SU-DHL-6 (cell line): ENCODE measurements at regions not wholly inside any gene's neighbourhood (a gene's known extent, or its start where the extent isn't known, plus 50 kb on each side); places are given as distances from the start of the nearest gene placed in this dataset.

Source experiments
- H2AFZ ChIP-seq: fragments of 200-600 bp; sonication (generic); 2 replicates; pipeline ENCODE4 v1.6.1; 2014; ENCODE audit warnings: low read depth, mild to moderate bottlenecking, moderate library complexity, mixed read lengths, antibody characterized with exemption, low read length; ENCODE audit not compliant: severe bottlenecking
- H3F3A ChIP-seq: fragments of 200-600 bp; shearing (Covaris generic); 2 replicates; pipeline ENCODE4 v1.6.0; 2016; ENCODE audit warnings: antibody characterized with exemption, mild to moderate bottlenecking; ENCODE audit not compliant: insufficient read depth
- H3K27ac ChIP-seq: fragments of 200-600 bp; sonication (generic); 2 replicates; pipeline ENCODE4 v1.5.1; 2016; ENCODE audit warnings: low read depth, mild to moderate bottlenecking, low read length, moderate library complexity, mixed read lengths
- H3K27me3 ChIP-seq: fragments of 200-600 bp; sonication (generic), shearing (Covaris generic); 2 replicates; pipeline ENCODE4 v1.6.0; 2014; ENCODE audit warnings: mild to moderate bottlenecking, low read length
- H3K36me3 ChIP-seq: fragments of 200-600 bp; sonication (generic); 2 replicates; pipeline ENCODE4 v1.6.1; 2014; ENCODE audit warnings: mild to moderate bottlenecking, low read length, mixed read lengths
- H3K4me2 ChIP-seq: fragments of 300-600, 200-600 bp; shearing (Covaris generic), sonication (generic); 2 replicates; pipeline ENCODE4 v1.6.0; 2014; ENCODE audit warnings: low read length, low read depth, mild to moderate bottlenecking; ENCODE audit not compliant: poor library complexity, severe bottlenecking
- H3K4me3 ChIP-seq: fragments of 200-600 bp; sonication (generic); 2 replicates; pipeline ENCODE4 v1.5.1; 2014; ENCODE audit warnings: antibody characterized with exemption, low read length, mild to moderate bottlenecking, mixed read lengths; ENCODE audit not compliant: insufficient read depth, poor library complexity, severe bottlenecking
- H3K79me2 ChIP-seq: fragments of 200-600 bp; sonication (generic); 2 replicates; pipeline ENCODE4 v1.6.1; 2014; ENCODE audit warnings: mild to moderate bottlenecking, low read length, moderate library complexity; ENCODE audit not compliant: insufficient read depth
- H3K9ac ChIP-seq: fragments of 200-600 bp; sonication (generic); 2 replicates; pipeline ENCODE4 v1.7.0; 2014; ENCODE audit warnings: mild to moderate bottlenecking, low read length
- H3K9me2 ChIP-seq: fragments of 200-600 bp; sonication (generic); replicated peaks from 2 replicates; pipeline ENCODE4 v1.6.1; 2014; ENCODE audit warnings: low read length; ENCODE audit not compliant: insufficient read depth
- H3K9me3 ChIP-seq: fragments of 200-600 bp; sonication (generic); 2 replicates; pipeline ENCODE4 v1.6.1; 2014; ENCODE audit warnings: low read length, mixed read lengths; ENCODE audit not compliant: insufficient read depth
- H4K20me1 ChIP-seq: fragments of 200-600 bp; sonication (generic); 2 replicates; pipeline ENCODE4 v1.6.1; 2014; ENCODE audit warnings: low read depth, mild to moderate bottlenecking, antibody characterized with exemption, low read length, moderate library complexity, mixed read lengths
- EZH2phosphoT487 ChIP-seq: fragments of 200-600 bp; sonication (generic), shearing (Covaris generic); conservative IDR thresholded peaks from 2 replicates; pipeline ENCODE4 v1.6.1; 2018; ENCODE audit warnings: mild to moderate bottlenecking, antibody characterized with exemption, low read length, moderate library complexity, mixed read lengths
- TF ChIP-seq, protein P1 (sequence below): fragments of 200-600 bp; sonication (generic); IDR thresholded peaks from one replicate; pipeline ENCODE4 v1.5.1; 2017; ENCODE audit warnings: antibody characterized with exemption, mild to moderate bottlenecking, low read length, moderate library complexity; ENCODE audit not compliant: insufficient read depth, poor library complexity, severe bottlenecking

DNA sequence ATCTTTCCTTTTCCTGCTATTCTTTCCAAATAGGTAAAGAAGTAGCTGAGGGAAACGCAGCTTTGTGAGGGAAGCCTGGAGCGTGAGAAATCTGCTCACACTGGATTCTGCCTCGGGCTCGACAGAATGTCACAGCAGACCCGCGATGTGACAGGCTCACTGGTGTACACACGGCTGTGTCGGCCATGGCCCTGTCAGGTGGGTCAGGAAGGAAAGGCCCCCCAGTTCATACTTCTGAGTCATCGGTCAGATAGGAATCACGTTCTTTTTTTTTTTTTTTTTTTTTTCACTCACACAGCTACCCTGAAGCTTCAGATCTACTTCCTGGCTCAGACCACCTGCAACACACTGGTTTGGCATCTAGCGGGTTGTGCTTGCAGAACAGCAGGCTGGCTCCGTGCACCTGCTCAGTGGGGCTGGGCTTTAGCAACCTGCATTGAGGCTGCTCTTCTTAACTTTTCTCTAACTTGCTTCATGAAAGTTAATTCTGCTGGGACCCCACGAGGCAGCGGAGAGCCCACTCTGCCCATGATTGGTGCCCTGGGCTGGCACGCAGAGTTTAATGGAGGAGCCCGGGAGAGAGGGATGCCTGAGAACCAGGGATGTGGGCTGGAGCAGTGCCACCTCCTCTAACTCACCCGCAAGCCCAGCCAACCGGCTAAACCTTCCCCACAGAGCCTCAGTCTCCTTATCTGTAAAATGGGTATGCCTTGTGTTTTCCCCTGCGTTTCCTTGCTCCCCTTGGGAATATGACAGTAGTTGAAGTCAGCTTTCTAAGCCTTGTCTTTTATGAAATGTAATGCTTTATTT lies 61.5 kb upstream of the FNDC1 start:
- H3K79me2 ChIP-seq: no peaks in the 10 kb centered on the region
- peak overlapping the region; percentile 94 for H3K4me2 ChIP-seq
- H3K4me3 ChIP-seq: peak overlapping the region; percentile 48
- TF ChIP-seq EZH2phosphoT487: no peak
- TF ChIP-seq, protein P1, sequence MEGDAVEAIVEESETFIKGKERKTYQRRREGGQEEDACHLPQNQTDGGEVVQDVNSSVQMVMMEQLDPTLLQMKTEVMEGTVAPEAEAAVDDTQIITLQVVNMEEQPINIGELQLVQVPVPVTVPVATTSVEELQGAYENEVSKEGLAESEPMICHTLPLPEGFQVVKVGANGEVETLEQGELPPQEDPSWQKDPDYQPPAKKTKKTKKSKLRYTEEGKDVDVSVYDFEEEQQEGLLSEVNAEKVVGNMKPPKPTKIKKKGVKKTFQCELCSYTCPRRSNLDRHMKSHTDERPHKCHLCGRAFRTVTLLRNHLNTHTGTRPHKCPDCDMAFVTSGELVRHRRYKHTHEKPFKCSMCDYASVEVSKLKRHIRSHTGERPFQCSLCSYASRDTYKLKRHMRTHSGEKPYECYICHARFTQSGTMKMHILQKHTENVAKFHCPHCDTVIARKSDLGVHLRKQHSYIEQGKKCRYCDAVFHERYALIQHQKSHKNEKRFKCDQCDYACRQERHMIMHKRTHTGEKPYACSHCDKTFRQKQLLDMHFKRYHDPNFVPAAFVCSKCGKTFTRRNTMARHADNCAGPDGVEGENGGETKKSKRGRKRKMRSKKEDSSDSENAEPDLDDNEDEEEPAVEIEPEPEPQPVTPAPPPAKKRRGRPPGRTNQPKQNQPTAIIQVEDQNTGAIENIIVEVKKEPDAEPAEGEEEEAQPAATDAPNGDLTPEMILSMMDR: no peak
- H2AFZ ChIP-seq: no peak overlapping the region
- no peaks in the 10 kb centered on the region for H3K9me3 ChIP-seq
- peak overlapping the region; percentile 56 for H3K9ac ChIP-seq
- no peaks in the 10 kb centered on the region for H3K9me2 ChIP-seq
- no peaks in the 10 kb centered on the region for H3K36me3 ChIP-seq
- H3K27me3 ChIP-seq: no peaks in the 10 kb centered on the region
- peak overlapping the region; percentile 98 for H3K27ac ChIP-seq
- H3F3A ChIP-seq: peaks cover 36% of the 10 kb centered on the region
- H4K20me1 ChIP-seq: no peaks in the 10 kb centered on the region

DNA sequence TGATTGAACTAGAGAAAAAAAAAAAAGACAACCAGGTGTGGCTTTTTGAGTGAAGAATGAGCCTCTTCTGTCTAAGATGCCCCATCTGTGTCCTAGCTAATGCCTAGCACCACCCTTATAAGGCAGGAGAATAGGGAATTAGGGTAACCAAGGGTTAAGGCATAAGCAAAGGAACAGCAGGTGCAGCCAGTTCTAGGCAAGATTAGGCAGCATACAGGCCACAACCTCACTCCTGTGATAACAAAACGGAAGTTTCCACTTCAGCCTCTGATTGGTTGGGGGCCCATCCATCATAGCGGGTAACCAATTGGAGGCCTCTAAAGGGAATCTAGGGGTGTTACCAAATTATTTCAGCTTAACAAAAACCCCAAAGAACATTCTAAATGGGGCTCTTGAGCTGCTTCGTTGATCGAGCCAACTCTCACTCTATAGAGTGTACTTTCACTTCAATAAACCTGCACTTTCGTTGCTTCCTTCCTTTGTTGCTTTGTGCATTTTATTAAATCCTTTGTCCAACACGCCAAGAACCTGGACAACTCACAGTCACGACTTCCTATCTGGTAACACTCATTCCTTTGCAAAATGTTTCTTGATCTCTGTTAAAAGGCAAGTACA lies 61.9 kb upstream of the TAGAP start:
- Histone ChIP-seq H3K4me2 (peak overlapping the region; percentile 94), H3F3A (peaks cover 36% of the 10 kb centered on the region)

DNA sequence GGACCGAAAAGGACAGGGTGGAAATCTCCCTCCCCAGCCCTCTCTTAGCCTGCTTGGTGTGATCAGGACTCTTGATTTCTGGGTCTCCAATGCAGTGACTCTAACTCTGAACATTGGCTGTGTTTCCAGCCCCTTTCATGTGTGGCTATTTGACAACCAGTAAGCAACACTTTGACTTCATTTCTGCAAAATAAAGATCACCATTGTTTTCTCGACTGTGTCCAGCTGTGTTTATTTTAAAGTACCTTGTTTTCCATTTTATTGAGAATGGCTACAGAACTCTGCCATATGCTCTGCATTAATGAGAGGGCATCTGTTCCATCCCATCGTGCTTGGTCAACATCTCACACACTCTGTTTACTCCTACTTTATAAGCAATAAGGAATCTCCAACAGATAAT lies 60.9 kb upstream of the TAGAP start:
- no peaks in the 10 kb centered on the region for H3K27me3 ChIP-seq
- no peaks in the 10 kb centered on the region for H3K9me2 ChIP-seq
- no peak for TF ChIP-seq EZH2phosphoT487
- TF ChIP-seq, protein P1: no peak
- peaks cover 36% of the 10 kb centered on the region for H3F3A ChIP-seq
- H3K4me3 ChIP-seq: peak overlapping the region; percentile 2
- no peaks in the 10 kb centered on the region for H3K9me3 ChIP-seq
- no peaks in the 10 kb centered on the region for H4K20me1 ChIP-seq
- peak overlapping the region; percentile 98 for H3K27ac ChIP-seq
- peak overlapping the region; percentile 68 for H3K4me2 ChIP-seq
- H3K9ac ChIP-seq: peak overlapping the region; percentile 41
- H3K36me3 ChIP-seq: no peaks in the 10 kb centered on the region
- H3K79me2 ChIP-seq: no peaks in the 10 kb centered on the region
- peak overlapping the region; percentile 13 for H2AFZ ChIP-seq

More for the DNA sequence above, 61.9 kb upstream of the TAGAP start:
- H4K20me1 ChIP-seq: no peaks in the 10 kb centered on the region
- peak overlapping the region; percentile 48 for H3K4me3 ChIP-seq
- H2AFZ ChIP-seq: no peak overlapping the region
- peak overlapping the region; percentile 98 for H3K27ac ChIP-seq
- H3K79me2 ChIP-seq: no peaks in the 10 kb centered on the region
- no peak for TF ChIP-seq EZH2phosphoT487
- H3K27me3 ChIP-seq: no peaks in the 10 kb centered on the region
- no peaks in the 10 kb centered on the region for H3K36me3 ChIP-seq
- H3K9ac ChIP-seq: peak overlapping the region; percentile 56
- no peaks in the 10 kb centered on the region for H3K9me2 ChIP-seq
- H3K9me3 ChIP-seq: no peaks in the 10 kb centered on the region

DNA sequence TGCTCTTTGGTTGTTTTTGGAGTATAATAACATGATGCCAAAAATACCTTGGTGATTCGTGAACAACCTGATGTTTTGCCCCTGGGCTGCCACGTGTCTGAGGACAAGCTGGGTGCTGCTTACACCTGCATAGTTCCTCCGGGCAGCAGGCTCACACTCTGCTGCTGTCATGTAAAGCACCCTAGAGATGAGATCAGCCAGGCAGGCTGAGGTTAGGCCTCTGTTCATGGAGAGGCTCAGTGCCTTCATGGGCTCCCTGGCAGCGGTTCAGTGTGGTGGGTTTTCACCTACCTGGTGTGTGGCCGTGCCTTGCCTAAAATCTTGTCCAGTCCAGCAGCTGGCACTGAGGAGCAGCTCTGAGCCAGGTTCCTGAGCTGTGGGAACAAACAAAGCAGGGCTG lies 60.1 kb upstream of the TAGAP start:
- no peaks in the 10 kb centered on the region for H3K9me2 ChIP-seq
- H3K36me3 ChIP-seq: no peaks in the 10 kb centered on the region
- H3K79me2 ChIP-seq: no peaks in the 10 kb centered on the region
- no peaks in the 10 kb centered on the region for H4K20me1 ChIP-seq
- peak overlapping the region; percentile 2 for H3K4me3 ChIP-seq
- peak overlapping the region; percentile 13 for H2AFZ ChIP-seq
- H3K9ac ChIP-seq: peak overlapping the region; percentile 55
- peak overlapping the region; percentile 68 for H3K4me2 ChIP-seq
- peak overlapping the region; percentile 98 for H3K27ac ChIP-seq
- no peak for TF ChIP-seq EZH2phosphoT487
- TF ChIP-seq, protein P1: no peak
- H3F3A ChIP-seq: peaks cover 36% of the 10 kb centered on the region
- H3K9me3 ChIP-seq: no peaks in the 10 kb centered on the region
- no peaks in the 10 kb centered on the region for H3K27me3 ChIP-seq
